GM04503 (cell line): ENCODE measurements at regions not wholly inside any gene's neighbourhood (a gene's known extent, or its start where the extent isn't known, plus 50 kb on each side); places are given as distances from the start of the nearest gene placed in this dataset.

Experiments used
- DNase-seq: peaks from one replicate; pipeline ENCODE4 v3.0.0-alpha.2; 2012; ENCODE audit warnings: low read depth

- no peak for DNase-seq
These were observed 240.1 kb upstream of the PPP1R2C start for GRCh38 chrX:43018031-43018430.

DNA sequence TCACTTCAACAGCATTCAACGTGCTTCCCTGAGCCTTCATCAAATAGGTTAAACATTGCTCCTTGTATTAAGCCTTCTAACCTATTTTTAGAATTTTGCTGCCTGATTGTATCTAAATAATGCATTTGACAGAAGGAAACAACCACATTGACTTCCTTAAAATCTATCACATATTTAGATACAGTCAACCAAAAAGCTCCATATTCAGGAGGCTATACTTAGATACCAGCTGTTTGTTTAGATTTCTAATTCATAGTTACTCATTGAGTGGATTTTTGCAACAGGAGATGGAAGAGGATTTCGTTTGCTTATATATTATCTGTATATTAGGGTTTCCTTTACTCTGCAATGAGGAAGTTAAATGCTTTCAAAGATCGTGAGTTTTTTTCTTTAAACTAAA lies 241.1 kb upstream of the PPP1R2C start:
- DNase-seq = no peak

DNA sequence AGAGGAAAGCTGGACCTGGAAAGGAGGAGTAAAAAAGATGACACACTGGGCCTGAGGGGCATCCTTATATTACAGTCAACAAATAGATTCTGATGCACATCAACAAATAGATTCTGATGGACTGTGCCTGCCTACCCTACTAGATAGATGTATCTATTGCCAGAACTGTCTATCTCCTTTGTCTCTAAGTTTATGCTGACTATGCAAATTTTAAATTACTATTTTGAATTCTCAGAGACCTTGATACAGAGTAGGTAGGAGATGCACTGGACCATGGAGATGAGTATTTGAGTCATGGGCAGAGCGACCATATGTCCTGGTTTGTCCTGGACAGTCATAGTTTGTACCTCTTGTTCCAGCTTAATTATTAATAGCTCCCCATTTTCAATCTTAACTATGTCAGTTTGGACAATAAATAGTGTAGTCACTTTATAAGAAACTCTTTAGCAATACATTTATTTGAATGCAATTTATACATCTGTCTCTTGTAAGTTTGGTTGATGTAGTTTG lies 247.9 kb upstream of the PPP1R2C start:
- no peak for DNase-seq

- DNase-seq = no peak
These were observed 286.1 kb upstream of the PPP1R2C start for GRCh38 chrX:43064096-43064495.

DNA sequence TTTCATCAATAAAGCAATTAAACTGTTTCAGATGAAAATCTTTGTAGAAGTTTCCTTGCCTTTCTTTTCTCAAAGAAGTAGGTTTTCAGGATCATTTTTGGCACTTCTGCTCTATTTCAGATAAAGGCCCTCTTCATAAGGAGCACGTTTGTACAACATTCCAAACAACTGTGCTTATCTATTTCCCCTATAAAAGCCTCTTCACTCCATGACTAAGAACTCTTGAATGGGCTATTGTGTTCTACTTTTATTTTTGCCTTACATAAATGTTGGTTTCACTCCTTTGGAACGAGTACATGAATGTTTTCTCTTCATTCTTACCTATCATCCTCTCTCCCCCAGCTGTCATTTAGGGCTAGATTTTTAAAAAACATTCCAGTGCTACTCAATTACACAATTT lies 288.0 kb upstream of the PPP1R2C start:
- DNase-seq = no peak

- no peak for DNase-seq
These were observed 290.7 kb upstream of the PPP1R2C start for GRCh38 chrX:43068639-43069038.

- DNase-seq = no peak
These were observed 305.1 kb upstream of the PPP1R2C start for GRCh38 chrX:43083016-43083415.

GRCh38 chrX:43087830-43088229 lies 309.9 kb upstream of the PPP1R2C start:
- DNase-seq = no peak

- DNase-seq = no peak
These were observed 318.9 kb upstream of the PPP1R2C start for GRCh38 chrX:43096830-43097229.

- no peak for DNase-seq
These were observed 328.0 kb upstream of the PPP1R2C start for GRCh38 chrX:43106009-43106408.

- no peak for DNase-seq
These were observed 330.9 kb upstream of the PPP1R2C start for GRCh38 chrX:43108828-43109227.

DNA sequence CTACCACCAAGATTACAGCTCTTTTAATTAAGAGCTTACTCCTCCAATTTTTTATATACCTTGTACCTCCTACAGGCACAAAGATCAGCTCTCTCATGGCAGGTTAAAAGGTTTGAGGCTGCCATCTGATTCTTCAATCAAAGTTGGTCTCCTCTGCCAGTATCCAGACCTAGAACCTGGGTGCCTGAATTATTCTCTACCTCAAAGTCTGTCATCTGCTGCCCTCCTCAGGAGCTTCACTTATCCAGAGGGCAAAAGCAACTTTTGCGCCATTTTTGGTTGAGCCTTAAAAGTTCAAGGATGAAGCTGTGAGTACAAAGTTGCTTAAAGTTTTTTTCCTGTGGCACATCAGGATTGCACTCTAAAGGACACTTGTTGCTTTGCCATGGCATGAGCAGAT lies 343.7 kb upstream of the PPP1R2C start:
- DNase-seq = no peak

DNA sequence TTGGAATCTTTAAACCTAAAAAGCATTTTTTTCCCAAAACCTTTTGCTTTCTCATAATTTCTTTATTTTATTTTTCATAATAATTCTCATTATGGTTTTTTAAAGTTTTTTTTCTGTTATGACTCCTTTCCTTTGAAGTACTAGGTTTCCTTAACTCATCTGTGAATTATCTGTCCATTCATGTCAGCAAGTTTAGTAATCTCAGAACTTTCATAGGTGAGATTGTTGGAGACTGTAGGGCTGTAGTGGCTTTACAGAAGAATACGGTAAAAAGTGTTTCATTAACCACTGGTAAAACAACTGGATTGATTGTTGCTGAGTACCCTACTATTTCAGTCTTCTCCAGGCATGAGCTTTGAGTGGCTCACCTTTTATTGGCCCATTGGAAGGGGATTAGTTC lies 361.7 kb upstream of the PPP1R2C start:
- no peak for DNase-seq

- DNase-seq = no peak
These were observed 362.6 kb upstream of the PPP1R2C start for GRCh38 chrX:43140582-43140981.

DNA sequence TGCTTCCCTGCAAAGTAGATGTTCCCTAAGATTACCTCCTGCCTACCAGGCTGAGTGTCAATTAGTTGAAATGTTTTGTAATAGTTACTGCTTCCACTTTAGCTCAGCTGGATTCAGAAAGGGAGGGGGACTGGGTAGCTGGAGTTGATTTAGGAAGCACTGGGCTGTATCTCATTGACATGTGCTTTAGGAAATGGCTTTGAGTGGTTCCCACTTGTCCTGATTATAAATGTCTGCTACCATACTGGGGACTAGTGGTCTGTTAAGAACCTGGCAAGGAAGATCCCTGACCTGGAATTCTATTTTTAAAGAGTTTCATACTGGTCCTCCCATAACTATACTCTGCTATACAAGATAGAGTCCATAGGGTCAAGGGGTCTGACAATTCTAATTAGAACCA lies 363.9 kb upstream of the PPP1R2C start:
- no peak for DNase-seq

- DNase-seq = no peak
These were observed 370.3 kb upstream of the PPP1R2C start for GRCh38 chrX:43148305-43148704.

- no peak for DNase-seq
These were observed 387.5 kb upstream of the PPP1R2C start for GRCh38 chrX:43165343-43165920.

DNA sequence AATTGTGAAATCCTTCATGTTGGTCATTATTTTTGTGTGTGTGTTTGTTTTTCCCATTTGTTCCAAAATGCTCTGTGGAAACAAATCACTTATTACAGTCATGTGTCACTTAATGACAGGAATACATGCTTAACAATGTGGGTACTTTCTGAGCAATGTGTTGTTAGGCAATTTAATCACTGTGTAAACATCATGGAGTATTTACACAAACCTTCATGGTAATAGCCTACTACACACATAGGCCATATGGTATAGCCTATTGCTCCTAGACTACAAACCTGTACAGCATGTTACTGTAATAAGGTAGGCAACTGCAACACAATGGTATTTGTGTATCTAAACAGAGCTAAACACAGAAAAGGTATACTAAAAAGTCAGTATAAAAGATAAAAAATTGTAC lies 388.9 kb upstream of the PPP1R2C start:
- DNase-seq = no peak

- DNase-seq = no peak
These were observed 397.5 kb upstream of the PPP1R2C start for GRCh38 chrX:43175434-43175833.

DNA sequence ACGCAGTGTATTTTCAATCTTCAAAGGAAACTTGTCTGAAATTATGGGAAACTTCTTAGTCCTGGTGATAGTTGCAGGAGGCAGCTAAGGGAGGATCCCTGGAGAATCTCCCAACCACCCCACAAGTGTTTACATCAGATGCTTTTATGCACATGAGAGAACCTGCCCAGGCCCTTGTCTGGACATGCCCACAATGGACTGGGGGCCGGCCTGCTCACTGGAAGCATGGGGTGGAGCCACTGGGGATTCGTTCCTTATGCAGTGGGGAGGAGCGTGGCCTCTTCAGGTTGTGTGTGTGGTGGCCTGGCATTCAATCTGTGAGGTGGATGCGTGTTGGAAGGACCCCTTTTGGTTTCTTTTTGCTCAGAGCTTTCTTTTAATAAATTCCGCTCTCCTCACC lies 398.7 kb upstream of the PPP1R2C start:
- DNase-seq = no peak

GRCh38 chrX:43188296-43188695 lies 410.3 kb upstream of the PPP1R2C start:
- DNase-seq = no peak

GRCh38 chrX:43211570-43211969 lies 433.6 kb upstream of the PPP1R2C start:
- DNase-seq = no peak

DNA sequence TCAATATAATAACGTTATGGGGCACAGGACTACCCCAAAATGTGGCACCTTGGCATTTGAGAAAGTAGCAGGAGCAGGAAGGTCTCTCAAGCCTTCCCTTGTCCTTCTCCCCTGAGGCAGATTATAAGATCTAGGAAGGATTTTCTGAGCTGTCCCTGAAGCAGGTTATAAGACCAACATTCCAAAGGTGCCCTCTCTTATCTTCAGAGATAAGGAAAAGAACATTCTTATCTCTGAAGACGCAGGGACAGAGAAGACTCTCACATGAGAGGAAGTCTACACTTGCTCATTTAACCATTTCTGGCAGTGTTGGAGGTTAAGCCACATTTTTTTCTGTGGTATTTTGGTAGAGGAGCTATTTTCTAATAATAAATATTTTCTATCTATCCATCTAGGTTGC lies 437.9 kb upstream of the MAOA start:
- DNase-seq = no peak

GRCh38 chrX:43224496-43224895 lies 431.6 kb upstream of the MAOA start:
- no peak for DNase-seq
